Gastroesophageal sphincter (tissue), 4 donors: ENCODE measurements at regions not wholly inside any gene's neighbourhood (a gene's known extent, or its start where the extent isn't known, plus 50 kb on each side); places are given as distances from the start of the nearest gene placed in this dataset.

ENCODE experiments used
- ATAC-seq: fragments of 150-250 bp; one replicate; pipeline ENCODE4 v1.9.1; 2016; ENCODE audit warnings: mild to moderate bottlenecking, moderate library complexity
- H3K27ac ChIP-seq, 4 donors: fragments of 200-600 bp; sonication (generic) in 3 of 4; 1 replicate in 3 of 4; 2 replicates in 1 of 4; pipeline ENCODE4 v1.5.1; 2016 to 2019
- H3K27me3 ChIP-seq: fragments of 200-600 bp; sonication (generic); one replicate; pipeline ENCODE4 v1.5.1; 2019
- H3K36me3 ChIP-seq, 2 donors: fragments of 200-600 bp; sonication (generic); one replicate each; pipeline ENCODE4 v1.5.1; 2019; ENCODE audit warnings: control low read depth in 1 of 2
- H3K4me1 ChIP-seq, 3 donors: fragments of 200-600 bp; sonication (generic); 1 replicate in 2 of 3; 2 replicates in 1 of 3; pipeline ENCODE4 v1.5.1; 2016 to 2019; ENCODE audit warnings: control low read depth in 2 of 3
- H3K4me3 ChIP-seq, 2 donors: fragments of 200-600 bp; sonication (generic); one replicate each; pipeline ENCODE4 v1.5.1; 2019; ENCODE audit warnings: mild to moderate bottlenecking in 1 of 2, moderate library complexity in 1 of 2
- H3K9me3 ChIP-seq, 3 donors: fragments of 200-600 bp; sonication (generic); one replicate each; pipeline ENCODE4 v1.5.1; 2017 to 2019; ENCODE audit warnings: control low read depth in 2 of 3
- EP300 ChIP-seq: sonication (generic); formaldehyde crosslinking; IDR thresholded peaks from one replicate; pipeline ENCODE4 v1.6.1; 2017; ENCODE audit warnings: antibody characterized with exemption, mild to moderate bottlenecking
- POLR2A ChIP-seq, 2 donors: fragments of 450-650 bp; IDR thresholded peaks; one replicate each; pipeline ENCODE4 v1.6.1; 2017; ENCODE audit warnings: antibody characterized with exemption in 2 of 2, mild to moderate bottlenecking in 2 of 2, moderate library complexity in 1 of 2
- POLR2AphosphoS5 ChIP-seq: sonication (generic); formaldehyde crosslinking; IDR thresholded peaks from one replicate; pipeline ENCODE4 v1.6.1; 2017; ENCODE audit warnings: antibody characterized with exemption
- WGBS, 2 donors: methylation state at CpG; one replicate each; pipeline ENCODE4 v1.1.5; 2018; ENCODE audit warnings: low coverage in 1 of 2; 5-methylcytosine and 5-hydroxymethylcytosine counted together
- TF ChIP-seq, protein P1 (sequence below), 4 experiments: fragments of 200-600 bp in 2 of 4; fragments of 450-650 bp in 2 of 4; sonication (generic) in 1 of 4; IDR thresholded peaks; one replicate each; pipeline ENCODE4 v1.5.1; 2017 to 2019; ENCODE audit warnings: antibody characterized with exemption in 4 of 4, mild to moderate bottlenecking in 2 of 4, moderate library complexity in 2 of 4

DNA sequence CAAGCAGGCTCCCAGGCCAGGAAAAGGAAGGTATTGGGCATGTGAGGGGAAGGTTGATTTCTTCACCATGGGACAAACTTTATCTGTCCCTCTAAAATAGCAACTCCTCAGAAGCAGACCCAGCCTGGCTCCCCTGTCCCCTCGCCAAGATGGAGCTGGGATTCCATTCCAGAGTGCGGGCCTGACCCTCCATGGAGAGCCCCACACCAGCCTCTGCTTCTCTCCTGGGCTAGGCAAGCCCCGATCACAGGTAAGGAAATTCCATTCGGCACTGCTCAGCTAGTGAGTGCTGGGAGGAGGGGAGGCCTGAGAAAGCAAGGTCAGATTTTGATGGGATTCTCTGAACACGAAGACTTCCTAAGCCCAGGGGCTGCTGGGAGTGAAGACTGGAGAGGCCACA is 98.4 kb downstream of the EFNB1 start:
- H3K27me3 ChIP-seq: no peaks in the 10 kb centered on the region
- no peak overlapping the region for H3K27ac ChIP-seq
- no peaks in the 10 kb centered on the region for H3K36me3 ChIP-seq
- ATAC-seq: no peak
- WGBS, 2 donors: no CpG with 5 or more reads among the region's 5 CpGs
- no peaks in the 10 kb centered on the region for H3K4me1 ChIP-seq
- TF ChIP-seq EP300 (no peak), POLR2AphosphoS5 (no peak), POLR2A (IDR thresholded peaks at IDR 0.05) (no peak)
- TF ChIP-seq, protein P1, sequence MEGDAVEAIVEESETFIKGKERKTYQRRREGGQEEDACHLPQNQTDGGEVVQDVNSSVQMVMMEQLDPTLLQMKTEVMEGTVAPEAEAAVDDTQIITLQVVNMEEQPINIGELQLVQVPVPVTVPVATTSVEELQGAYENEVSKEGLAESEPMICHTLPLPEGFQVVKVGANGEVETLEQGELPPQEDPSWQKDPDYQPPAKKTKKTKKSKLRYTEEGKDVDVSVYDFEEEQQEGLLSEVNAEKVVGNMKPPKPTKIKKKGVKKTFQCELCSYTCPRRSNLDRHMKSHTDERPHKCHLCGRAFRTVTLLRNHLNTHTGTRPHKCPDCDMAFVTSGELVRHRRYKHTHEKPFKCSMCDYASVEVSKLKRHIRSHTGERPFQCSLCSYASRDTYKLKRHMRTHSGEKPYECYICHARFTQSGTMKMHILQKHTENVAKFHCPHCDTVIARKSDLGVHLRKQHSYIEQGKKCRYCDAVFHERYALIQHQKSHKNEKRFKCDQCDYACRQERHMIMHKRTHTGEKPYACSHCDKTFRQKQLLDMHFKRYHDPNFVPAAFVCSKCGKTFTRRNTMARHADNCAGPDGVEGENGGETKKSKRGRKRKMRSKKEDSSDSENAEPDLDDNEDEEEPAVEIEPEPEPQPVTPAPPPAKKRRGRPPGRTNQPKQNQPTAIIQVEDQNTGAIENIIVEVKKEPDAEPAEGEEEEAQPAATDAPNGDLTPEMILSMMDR (IDR thresholded peaks at IDR 0.05): no peak
- no peaks in the 10 kb centered on the region for H3K9me3 ChIP-seq
- H3K4me3 ChIP-seq: no peak overlapping the region

DNA sequence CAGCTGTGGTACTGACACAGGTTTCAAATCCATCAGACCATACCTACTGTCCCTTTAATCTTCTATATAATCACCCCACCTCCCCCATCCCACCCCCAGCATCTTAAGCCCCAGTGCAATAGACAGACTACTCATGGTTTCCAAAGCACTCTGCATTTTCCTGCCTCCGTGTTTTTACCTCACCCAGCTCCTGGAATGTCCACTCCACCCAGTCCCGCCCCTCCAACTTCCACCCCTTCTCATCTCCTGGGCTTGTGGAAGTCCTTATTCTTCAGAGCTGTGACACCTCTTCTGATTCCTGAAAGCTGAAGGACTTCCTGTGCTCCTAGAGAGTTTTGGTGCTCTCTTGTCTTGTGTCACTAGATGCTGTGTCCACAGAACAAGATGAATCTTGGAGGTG is 94.3 kb downstream of the EFNB1 start:
- WGBS, 2 donors: 67 to 75% methylated on average over 1 to 2 of the region's 2 CpGs
- no peaks in the 10 kb centered on the region for H3K36me3 ChIP-seq

DNA sequence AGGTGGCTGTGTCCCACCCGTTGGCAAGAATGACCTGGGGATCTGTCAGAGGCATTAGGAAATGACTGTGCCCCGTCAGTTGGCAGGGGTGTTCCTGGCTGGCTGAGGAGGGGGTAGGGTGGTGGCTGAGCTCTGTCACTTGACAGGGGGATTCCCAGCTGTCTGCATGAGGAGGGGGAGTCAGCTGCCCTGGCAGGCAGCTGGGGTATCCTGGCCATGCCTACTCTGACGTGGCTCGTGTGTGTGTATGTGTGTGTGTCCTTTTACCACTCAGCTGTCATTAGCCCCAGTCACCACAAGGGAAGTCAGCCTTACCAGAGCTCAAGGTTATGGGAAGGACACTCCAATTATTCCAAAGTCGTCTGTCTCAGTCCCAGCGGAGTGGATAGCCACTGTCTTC is 93.2 kb downstream of the EFNB1 start:
- H3K4me3 ChIP-seq: no peak overlapping the region
- WGBS, 2 donors: no CpG with 5 or more reads among the region's 6 CpGs
- ATAC-seq: no peak

More for the DNA sequence above, 94.3 kb downstream of the EFNB1 start:
- H3K4me3 ChIP-seq: no peak overlapping the region
- H3K9me3 ChIP-seq: no peaks in the 10 kb centered on the region
- no peak for ATAC-seq
- H3K4me1 ChIP-seq: no peaks in the 10 kb centered on the region
- TF ChIP-seq, protein P1 (IDR thresholded peaks at IDR 0.05): no peak
- TF ChIP-seq POLR2AphosphoS5 (no peak), POLR2A (IDR thresholded peaks at IDR 0.05) (no peak), EP300 (no peak)
- no peak overlapping the region for H3K27ac ChIP-seq
- H3K27me3 ChIP-seq: no peaks in the 10 kb centered on the region

DNA sequence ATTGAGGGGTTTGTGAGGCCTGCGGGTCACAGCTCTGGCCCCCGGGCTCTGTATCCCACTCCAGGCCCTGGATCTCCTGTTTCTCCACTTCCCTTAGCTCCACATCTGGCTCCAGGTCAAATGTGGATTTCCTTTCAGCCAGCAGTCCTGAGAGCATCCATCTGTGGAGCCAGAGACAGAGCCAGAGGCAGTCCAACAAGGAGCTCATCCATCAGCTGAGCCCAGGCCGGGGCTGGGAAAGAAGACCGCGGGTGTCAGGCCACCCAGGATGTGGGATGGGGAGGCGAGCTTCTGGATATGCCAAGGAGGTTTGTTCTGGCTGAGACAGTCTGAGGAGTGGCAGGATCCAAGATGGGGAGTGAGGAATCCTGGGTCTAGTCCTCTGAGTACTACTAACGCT is 91.7 kb downstream of the EFNB1 start:
- Histone ChIP-seq H3K4me1 (no peaks in the 10 kb centered on the region), H3K4me3 (no peak overlapping the region), H3K9me3 (no peaks in the 10 kb centered on the region), H3K36me3 (no peaks in the 10 kb centered on the region), H3K27me3 (no peaks in the 10 kb centered on the region), H3K27ac (no peak overlapping the region)
- 45% methylated on average over 2 of the region's 7 CpGs; no CpG with 5 or more reads in 1 of the 2 donors for WGBS, 2 donors
- TF ChIP-seq EP300: no peak
- no peak for TF ChIP-seq POLR2AphosphoS5
- TF ChIP-seq, protein P1 (IDR thresholded peaks at IDR 0.05): no peak
- no peak for TF ChIP-seq POLR2A (IDR thresholded peaks at IDR 0.05)
- ATAC-seq: peak; percentile 41

More for the DNA sequence above, 93.2 kb downstream of the EFNB1 start:
- no peaks in the 10 kb centered on the region for H3K27me3 ChIP-seq
- no peaks in the 10 kb centered on the region for H3K36me3 ChIP-seq
- no peaks in the 10 kb centered on the region for H3K9me3 ChIP-seq
- no peak for TF ChIP-seq POLR2AphosphoS5
- no peak for TF ChIP-seq POLR2A (IDR thresholded peaks at IDR 0.05)
- TF ChIP-seq EP300: no peak
- TF ChIP-seq, protein P1 (IDR thresholded peaks at IDR 0.05): no peak
- no peak overlapping the region for H3K27ac ChIP-seq
- H3K4me1 ChIP-seq: no peaks in the 10 kb centered on the region

DNA sequence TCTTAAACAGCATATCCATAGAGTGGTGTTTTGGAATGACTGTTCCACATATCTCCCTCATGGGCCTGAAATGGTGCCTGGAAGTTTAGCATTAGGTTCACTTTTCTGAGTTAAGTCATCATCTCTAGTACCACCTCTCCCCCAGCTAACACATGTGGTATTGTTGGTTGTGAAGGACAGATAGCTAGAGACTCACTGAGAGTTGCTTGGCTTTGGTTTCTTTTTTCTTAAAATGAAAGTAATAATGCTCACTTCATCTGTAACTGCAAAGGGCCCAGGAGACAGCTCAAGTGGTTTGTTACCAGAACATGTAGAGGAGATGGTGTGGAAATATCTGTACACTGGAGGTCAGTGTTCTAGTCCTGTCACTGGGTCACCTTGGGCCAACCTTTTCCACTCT is 90.9 kb downstream of the EFNB1 start:
- no peak overlapping the region for H3K27ac ChIP-seq
- no peaks in the 10 kb centered on the region for H3K9me3 ChIP-seq
- TF ChIP-seq EP300 (no peak), POLR2AphosphoS5 (no peak), POLR2A (IDR thresholded peaks at IDR 0.05) (no peak)
- TF ChIP-seq, protein P1 (IDR thresholded peaks at IDR 0.05): no peak
- H3K36me3 ChIP-seq: no peaks in the 10 kb centered on the region
- H3K4me3 ChIP-seq: no peak overlapping the region
- no peaks in the 10 kb centered on the region for H3K4me1 ChIP-seq
- H3K27me3 ChIP-seq: no peaks in the 10 kb centered on the region
- ATAC-seq: no peak
